Astrocyte of the cerebellum (primary cell): ENCODE measurements at regions not wholly inside any gene's neighbourhood (a gene's known extent, or its start where the extent isn't known, plus 50 kb on each side); places are given as distances from the start of the nearest gene placed in this dataset.

Experiments
- DNase-seq: peaks from one replicate; pipeline ENCODE4 v3.0.0-alpha.2; 2011; ENCODE audit warnings: low read depth
- H3K4me3 ChIP-seq: 2 replicates; pipeline ENCODE4 v1.5.1; 2011; ENCODE audit warnings: mild to moderate bottlenecking, low read depth, low read length, moderate library complexity
- in situ Hi-C: cut with HindIII; loops from 2 replicates; pipeline ENCODE4 v1.10.0; 2017; ENCODE audit warnings: low sequenced_read_pairs
- TF ChIP-seq, protein P1 (sequence below): IDR thresholded peaks from 2 replicates; pipeline ENCODE4 v1.5.1; 2012; ENCODE audit warnings: low read length, low read depth, moderate library complexity, mild to moderate bottlenecking; ENCODE audit errors: missing control alignments

DNA sequence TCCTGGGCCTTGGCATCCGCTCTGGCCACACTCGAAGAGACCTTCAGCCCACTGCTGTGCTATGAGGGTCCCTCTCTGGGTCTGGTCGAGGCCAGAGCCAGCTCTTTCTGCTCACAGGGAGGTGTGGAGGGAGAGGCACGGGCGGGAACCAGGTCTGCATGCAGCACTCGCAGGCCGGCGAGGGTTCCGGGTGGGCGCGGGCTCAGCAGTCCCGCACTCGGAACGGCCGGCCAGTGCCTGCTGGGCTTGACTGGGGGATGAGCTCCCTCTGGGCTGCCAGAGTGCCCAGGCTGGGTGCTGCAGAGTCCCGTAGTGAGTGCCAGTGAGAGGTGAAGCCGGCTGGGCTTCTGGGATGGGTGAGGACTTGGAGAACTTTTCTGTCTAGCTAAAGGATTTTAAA, 882.7 kb downstream of the XPNPEP1 start:
- no peak for DNase-seq
- TF ChIP-seq, protein P1, sequence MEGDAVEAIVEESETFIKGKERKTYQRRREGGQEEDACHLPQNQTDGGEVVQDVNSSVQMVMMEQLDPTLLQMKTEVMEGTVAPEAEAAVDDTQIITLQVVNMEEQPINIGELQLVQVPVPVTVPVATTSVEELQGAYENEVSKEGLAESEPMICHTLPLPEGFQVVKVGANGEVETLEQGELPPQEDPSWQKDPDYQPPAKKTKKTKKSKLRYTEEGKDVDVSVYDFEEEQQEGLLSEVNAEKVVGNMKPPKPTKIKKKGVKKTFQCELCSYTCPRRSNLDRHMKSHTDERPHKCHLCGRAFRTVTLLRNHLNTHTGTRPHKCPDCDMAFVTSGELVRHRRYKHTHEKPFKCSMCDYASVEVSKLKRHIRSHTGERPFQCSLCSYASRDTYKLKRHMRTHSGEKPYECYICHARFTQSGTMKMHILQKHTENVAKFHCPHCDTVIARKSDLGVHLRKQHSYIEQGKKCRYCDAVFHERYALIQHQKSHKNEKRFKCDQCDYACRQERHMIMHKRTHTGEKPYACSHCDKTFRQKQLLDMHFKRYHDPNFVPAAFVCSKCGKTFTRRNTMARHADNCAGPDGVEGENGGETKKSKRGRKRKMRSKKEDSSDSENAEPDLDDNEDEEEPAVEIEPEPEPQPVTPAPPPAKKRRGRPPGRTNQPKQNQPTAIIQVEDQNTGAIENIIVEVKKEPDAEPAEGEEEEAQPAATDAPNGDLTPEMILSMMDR = no peak
- H3K4me3 ChIP-seq = no peak overlapping the region
- in situ Hi-C loops = no loop called here

DNA sequence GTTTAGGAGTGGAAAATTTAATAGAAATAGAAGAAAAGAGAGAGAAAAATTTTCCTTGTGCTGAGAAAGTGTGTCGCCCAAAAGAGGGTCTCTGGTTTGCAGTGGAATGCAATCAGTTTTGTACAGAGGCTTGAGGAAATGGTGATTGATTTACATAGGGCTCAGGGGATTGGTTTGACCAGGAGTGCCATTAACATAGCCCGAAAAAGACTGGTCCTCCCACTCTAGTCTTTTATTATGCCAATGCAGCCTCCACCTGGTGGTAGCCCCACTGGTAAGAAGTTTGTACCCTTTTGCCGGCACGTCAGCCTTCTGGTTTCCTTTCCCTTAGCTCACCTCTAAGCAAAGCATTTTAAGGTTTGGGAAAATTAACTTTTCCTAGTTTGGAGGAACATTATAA, 885.3 kb downstream of the XPNPEP1 start:
- no peak for DNase-seq
- TF ChIP-seq, protein P1 = no peak
- in situ Hi-C loops = no loop called here
- no peak overlapping the region for H3K4me3 ChIP-seq

DNA sequence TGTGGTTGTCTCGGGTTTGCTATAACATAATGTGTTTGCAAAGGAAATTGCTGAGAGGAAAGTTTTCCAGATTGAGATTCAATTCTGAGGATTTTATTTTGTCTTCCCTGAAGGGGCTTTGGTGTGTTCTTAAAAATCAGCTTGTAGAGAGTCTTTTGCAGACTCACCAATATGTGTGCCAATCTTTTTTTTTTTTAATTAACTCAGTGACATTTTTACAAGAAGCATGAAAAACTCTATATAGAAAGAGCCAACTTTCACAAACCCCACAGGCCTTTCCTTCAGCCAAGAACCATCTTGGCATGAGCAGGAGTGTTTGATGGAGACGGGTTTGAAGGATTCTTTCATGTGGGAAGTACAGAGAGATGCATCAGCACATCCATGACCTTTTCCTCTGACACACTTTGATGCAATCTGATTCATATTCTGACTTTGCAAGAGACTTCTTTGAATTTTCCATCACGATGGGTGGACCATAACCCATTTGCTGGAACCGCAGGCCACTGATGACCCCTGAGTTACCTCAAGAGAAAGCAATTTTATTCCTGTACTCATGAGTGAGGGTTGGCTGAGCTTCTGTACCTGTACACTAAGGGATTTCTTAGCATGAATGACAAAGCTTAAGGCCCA, 892.6 kb downstream of the XPNPEP1 start:
- no peak for DNase-seq
- TF ChIP-seq, protein P1 = no peak
- H3K4me3 ChIP-seq = no peak overlapping the region
- in situ Hi-C loops = no loop called here

DNA sequence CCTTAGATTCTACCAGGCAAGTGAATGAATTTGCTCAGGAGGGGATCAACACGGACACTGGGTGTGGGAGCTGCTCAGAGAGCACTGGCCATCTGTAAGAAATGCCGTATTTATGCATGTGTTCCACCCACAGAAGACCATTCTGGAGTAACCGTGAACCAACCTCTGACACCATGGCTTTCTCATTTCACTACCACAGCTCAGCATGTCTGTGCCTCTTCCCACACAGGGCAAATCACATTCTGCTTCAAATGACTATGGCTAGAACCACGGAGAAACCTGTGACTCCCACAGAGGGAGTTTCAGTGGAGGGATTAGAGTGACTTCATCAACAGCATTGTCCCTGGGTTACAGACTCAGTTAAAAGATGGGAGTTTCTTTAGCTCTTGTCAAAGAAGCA, 893.4 kb downstream of the XPNPEP1 start:
- no peak for DNase-seq
- in situ Hi-C loops = no loop called here
- TF ChIP-seq, protein P1 = no peak
- no peak overlapping the region for H3K4me3 ChIP-seq

DNA sequence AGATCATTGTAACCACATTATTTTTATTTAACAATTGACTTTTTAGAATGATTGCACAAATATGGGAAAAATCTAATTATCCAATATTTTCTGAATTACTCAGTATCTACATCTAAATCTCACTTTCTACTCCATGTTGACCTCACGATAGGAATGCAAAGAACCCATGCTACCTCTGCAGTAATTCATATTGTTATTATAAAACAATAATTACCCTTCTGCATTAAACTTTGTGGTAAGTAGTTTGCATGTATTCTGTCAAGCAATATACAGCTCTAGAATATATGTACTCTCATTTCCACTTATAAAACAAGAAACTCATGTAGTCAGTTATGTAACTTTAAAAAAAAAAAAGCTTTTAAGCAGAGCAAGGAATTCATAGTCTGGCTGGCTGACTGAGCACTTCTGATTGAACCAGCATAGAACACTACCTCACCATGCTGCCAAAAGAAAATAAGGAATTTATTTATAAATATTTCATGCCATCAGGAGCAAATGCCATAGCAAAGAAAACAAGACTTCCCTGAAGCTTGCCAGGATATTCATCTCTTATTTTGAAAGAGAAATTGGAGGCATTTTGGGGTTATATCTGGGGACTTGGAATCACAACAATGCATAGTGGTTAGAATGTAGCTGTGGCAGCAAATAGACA, 895.7 kb downstream of the XPNPEP1 start:
- no peak overlapping the region for H3K4me3 ChIP-seq
- in situ Hi-C loops = no loop called here
- no peak for DNase-seq
- TF ChIP-seq, protein P1 = no peak

DNA sequence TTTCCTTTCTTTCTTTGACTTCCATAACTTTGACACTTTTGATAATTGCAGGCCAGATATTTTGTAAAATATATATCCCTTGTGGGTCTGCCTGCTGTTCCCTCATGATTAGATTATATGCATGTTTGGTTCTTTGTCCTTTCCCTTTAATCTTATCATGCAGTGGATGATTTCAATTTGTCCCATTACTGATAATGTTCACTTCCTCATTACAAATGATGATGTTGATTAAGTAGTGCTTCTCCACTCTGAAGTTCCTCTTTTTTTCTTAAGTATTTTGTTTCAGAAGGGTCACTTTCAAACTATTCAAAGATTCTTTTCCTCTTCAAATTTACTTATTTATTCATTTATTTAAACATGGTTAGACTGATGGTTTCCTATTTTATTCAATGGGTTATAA, 898.1 kb downstream of the XPNPEP1 start:
- H3K4me3 ChIP-seq = no peak overlapping the region
- TF ChIP-seq, protein P1 = no peak
- no peak for DNase-seq
- in situ Hi-C loops = no loop called here
